Heart right ventricle (tissue), 16 donors: ENCODE measurements at regions not wholly inside any gene's neighbourhood (a gene's known extent, or its start where the extent isn't known, plus 50 kb on each side); places are given as distances from the start of the nearest gene placed in this dataset.

ENCODE experiments used
- ATAC-seq, 8 donors: fragments of 200-7000 bp; cut with Tn5 transposase; one replicate each; pipeline ENCODE4 v1.9.1; 2020; ENCODE audit warnings: mild to moderate bottlenecking in 8 of 8, moderate library complexity in 8 of 8, moderate number of reproducible peaks in 1 of 8
- DNase-seq, 2 donors: peaks; one replicate each; pipeline ENCODE4 v3.0.0-alpha.2; 2020
- H3K27ac ChIP-seq, 10 donors: fragments of 200-600 bp; sonication (generic) in 2 of 10; one replicate each; pipeline versions ENCODE4 v1.5.0 to v1.8.0; 2020 to 2022; ENCODE audit warnings: mild to moderate bottlenecking in 3 of 10
- H3K27me3 ChIP-seq, 7 donors: fragments of 200-600 bp; one replicate each; pipeline ENCODE4 v1.8.0; 2021 to 2022; ENCODE audit warnings: mild to moderate bottlenecking in 2 of 7
- H3K36me3 ChIP-seq, 9 donors: fragments of 200-600 bp; sonication (generic) in 1 of 9; one replicate each; pipeline versions ENCODE4 v1.5.0 to v1.8.0; 2020 to 2022; ENCODE audit warnings: mild to moderate bottlenecking in 2 of 9
- H3K4me1 ChIP-seq, 9 donors: fragments of 200-600 bp; sonication (generic) in 1 of 9; one replicate each; pipeline versions ENCODE4 v1.5.0 to v1.8.0; 2020 to 2022; ENCODE audit warnings: mild to moderate bottlenecking in 4 of 9
- H3K4me3 ChIP-seq, 10 donors: fragments of 200-600 bp; sonication (generic) in 2 of 10; one replicate each; pipeline versions ENCODE4 v1.5.0 to v1.8.0; 2020 to 2022; ENCODE audit warnings: mild to moderate bottlenecking in 7 of 10, moderate library complexity in 2 of 10
- H3K9me3 ChIP-seq, 11 donors: fragments of 200-600 bp in 10 of 11; sonication (generic) in 2 of 11; one replicate each; pipeline versions ENCODE4 v1.5.0 to v1.8.0; 2013 to 2022; ENCODE audit warnings: mild to moderate bottlenecking in 2 of 11, control low read depth in 1 of 11, moderate library complexity in 1 of 11
- WGBS, 2 donors: extraction: QIAGEN DNeasy Blood & Tissue Kit; methylation state at CpG; one replicate each; pipeline ENCODE4 v1.1.7; 2013; ENCODE audit warnings: inconsistent platforms in 1 of 2; 5-methylcytosine and 5-hydroxymethylcytosine counted together
- intact Hi-C, 10 donors: fragments of 100-400 bp; cut with DNase I; formaldehyde crosslinking; loops; one replicate each; pipeline versions ENCODE4 v1.11.1 to v1.14.2; 2022
- TF ChIP-seq, protein P1 (sequence below), 9 donors: fragments of 200-600 bp; sonication (generic) in 2 of 9; IDR thresholded peaks; one replicate each; pipeline versions ENCODE4 v1.5.0 to v1.8.0; 2021 to 2022; ENCODE audit warnings: antibody characterized with exemption in 9 of 9, mild to moderate bottlenecking in 5 of 9, moderate library complexity in 1 of 9
- donor health status: Arrhythmogenic right ventricular cardiomyopathy.
- donor health status: ischemic (EF 13 %, LVEDD 7.1; RV severe dilation, severe dysfunction).
- donor health status: healthy with polysubstance abuse.
- donor health status: DM: no; HTN: yes; CAD: no.
- donor health status: DM: no; HTN: no; CAD: no.
- donor health status: ischemic (EF 25% LVEDD 6.9; RV normal size, moderate dysfunction).
- donor health status: ischemic (EF 25% LVEDD 5.7; RV mildly dilated, moderate dysfunction).
- donor health status: healthy.
- donor health status: DM: yes; HTN: yes; CAD: no.
- donor health status: Ischemic cardiomyopathy.
- donor health status: ischemic (EF 35%, LVEDD 5.7; RV mildly dilated, moderate dysfunction).
- donor health status: nonischemic (EF 11% LVEDD 7.7; RV severe dilation, severe dysfunction).
- donor health status: DM: yes; HTN: yes; CAD: no.
- donor health status: PGD.
- donor health status: ischemic (EF 29% LVEDD 5.4; RV normal size, mild dysfunction).
- donor health status: nonischemic (EF 23%, LVEDD 6.1; RV moderate dilation, normal function).

DNA sequence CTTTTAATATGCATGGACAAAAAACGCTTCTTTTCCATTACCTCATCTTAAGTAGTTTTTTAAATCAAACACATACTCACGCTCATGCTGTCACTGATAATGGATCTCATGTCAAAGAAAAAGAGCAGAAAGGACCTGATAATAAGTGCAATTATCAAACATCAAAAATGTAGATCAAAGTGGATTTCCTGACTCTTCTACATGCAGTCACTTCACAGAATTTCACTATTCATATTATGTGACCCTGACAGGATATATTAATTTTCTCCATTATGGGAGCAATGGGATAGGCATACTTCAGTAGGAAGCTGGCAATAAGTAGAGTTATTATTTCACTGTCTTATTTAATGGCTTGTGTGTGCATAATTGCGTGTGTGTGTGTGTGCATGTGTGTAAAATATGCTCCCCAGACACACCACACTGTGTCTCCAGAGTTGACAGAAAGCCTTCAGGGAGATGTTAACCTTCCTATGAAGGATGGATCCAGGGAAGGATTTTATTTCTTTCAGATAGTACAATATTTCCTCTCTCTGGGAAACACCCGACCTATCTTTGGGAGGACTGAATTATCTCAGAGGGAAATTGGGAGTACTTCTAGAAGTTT, 445.2 kb downstream of the SH2D1A start:
- no peaks in the 10 kb centered on the region for H3K9me3 ChIP-seq
- H3K36me3 ChIP-seq, result no peaks in the 10 kb centered on the region
- TF ChIP-seq, protein P1, sequence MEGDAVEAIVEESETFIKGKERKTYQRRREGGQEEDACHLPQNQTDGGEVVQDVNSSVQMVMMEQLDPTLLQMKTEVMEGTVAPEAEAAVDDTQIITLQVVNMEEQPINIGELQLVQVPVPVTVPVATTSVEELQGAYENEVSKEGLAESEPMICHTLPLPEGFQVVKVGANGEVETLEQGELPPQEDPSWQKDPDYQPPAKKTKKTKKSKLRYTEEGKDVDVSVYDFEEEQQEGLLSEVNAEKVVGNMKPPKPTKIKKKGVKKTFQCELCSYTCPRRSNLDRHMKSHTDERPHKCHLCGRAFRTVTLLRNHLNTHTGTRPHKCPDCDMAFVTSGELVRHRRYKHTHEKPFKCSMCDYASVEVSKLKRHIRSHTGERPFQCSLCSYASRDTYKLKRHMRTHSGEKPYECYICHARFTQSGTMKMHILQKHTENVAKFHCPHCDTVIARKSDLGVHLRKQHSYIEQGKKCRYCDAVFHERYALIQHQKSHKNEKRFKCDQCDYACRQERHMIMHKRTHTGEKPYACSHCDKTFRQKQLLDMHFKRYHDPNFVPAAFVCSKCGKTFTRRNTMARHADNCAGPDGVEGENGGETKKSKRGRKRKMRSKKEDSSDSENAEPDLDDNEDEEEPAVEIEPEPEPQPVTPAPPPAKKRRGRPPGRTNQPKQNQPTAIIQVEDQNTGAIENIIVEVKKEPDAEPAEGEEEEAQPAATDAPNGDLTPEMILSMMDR (IDR thresholded peaks at IDR 0.05), result no peak
- no peaks in the 10 kb centered on the region for H3K27me3 ChIP-seq
- 65 to 66% methylated on average over 4 of the region's 4 CpGs for WGBS, 2 donors
- H3K4me1 ChIP-seq, result no peaks in the 10 kb centered on the region
- no peak overlapping the region for H3K27ac ChIP-seq
- intact Hi-C loops, result no loop called here
- ATAC-seq (no peak), DNase-seq (no peak)
- H3K4me3 ChIP-seq, result no peak overlapping the region

DNA sequence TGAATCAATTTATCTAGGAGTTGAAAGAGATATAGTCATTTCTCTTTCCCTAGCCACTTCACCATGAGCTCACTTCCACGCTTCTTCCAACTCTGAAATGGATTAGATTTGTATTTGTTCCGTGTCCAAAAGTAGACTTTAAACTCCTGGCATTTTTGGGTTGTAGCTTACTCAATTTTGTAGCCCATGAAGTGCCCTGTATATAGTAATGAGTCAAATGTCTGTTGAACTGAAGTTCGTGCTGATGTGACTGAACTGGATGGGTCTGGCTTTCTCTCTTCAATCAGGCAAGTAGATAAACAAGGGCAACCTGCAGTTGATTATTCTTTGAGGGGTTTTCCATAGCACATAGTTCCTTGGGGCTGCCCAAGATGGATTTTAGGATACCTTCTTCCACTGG, 450.6 kb downstream of the SH2D1A start:
- Histone ChIP-seq H3K9me3 (peaks cover 0 to 26% (median 0%) of the 10 kb centered on the region in 11 donors), H3K4me1 (no peaks in the 10 kb centered on the region), H3K36me3 (no peaks in the 10 kb centered on the region), H3K27ac (no peak overlapping the region), H3K4me3 (no peak overlapping the region), H3K27me3 (no peaks in the 10 kb centered on the region)
- TF ChIP-seq, protein P1 (IDR thresholded peaks at IDR 0.05), result no peak
- intact Hi-C loops, result no loop called here
- DNase-seq (no peak), ATAC-seq (no peak)
- 67 to 74% methylated on average over 3 of the region's 3 CpGs for WGBS, 2 donors

DNA sequence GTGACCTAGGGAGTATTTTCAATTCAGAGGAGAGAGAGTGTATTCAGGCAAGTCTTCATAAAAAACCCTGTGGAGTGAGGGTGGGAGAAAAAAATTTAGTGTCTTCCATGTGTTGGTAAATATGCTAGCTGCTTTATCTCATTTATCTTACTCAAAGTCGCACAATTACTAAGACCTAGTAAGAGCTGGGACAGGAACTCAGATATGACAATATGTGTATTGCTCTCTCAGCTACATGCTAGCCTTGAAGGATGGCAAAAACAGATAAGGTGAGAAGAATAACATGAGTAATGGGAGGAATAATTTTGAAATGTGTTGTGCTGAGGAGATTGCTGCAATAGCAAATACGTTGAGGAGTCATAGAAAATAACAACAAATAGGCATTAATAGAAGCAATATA, 458.6 kb downstream of the SH2D1A start:
- H3K4me1 ChIP-seq, result no peaks in the 10 kb centered on the region
- DNase-seq (no peak), ATAC-seq (no peak)
- intact Hi-C loops, result no loop called here
- no peak overlapping the region for H3K4me3 ChIP-seq
- WGBS, 2 donors, result 62 to 80% methylated on average over 2 of the region's 2 CpGs
- peaks cover 0 to 14% (median 0%) of the 10 kb centered on the region in 11 donors for H3K9me3 ChIP-seq
- H3K27ac ChIP-seq, result no peak overlapping the region
- TF ChIP-seq, protein P1 (IDR thresholded peaks at IDR 0.05), result no peak
- H3K36me3 ChIP-seq, result no peaks in the 10 kb centered on the region
- no peaks in the 10 kb centered on the region for H3K27me3 ChIP-seq

DNA sequence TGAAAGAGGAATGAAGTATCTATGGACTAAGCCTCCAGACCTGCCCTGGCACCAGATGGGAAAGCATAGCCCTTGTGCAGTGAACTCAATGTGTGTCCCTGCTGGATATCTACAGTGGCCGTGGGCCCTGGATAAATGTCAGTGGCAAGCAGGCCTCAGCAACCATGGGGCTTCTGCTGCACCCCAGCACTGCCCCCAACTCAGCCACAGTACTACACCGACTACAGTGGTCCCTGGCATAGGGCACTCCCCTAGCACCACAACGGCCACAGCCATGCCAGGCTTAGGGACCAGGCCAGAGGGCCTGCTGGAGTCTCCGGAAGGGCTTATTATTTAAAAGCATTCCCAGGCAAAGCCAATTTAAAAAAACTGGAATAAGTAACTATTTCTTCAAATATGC, 459.1 kb downstream of the SH2D1A start:
- 84 to 88% methylated on average over 4 of the region's 4 CpGs for whole genome bisulfite sequencing, 2 donors
- TF ChIP-seq, protein P1 (IDR thresholded peaks at IDR 0.05), result no peak

More for the DNA sequence above, 459.1 kb downstream of the SH2D1A start:
- Histone ChIP-seq H3K36me3 (no peaks in the 10 kb centered on the region), H3K4me3 (no peak overlapping the region), H3K27me3 (no peaks in the 10 kb centered on the region), H3K4me1 (no peaks in the 10 kb centered on the region), H3K9me3 (peaks cover 0 to 9% (median 0%) of the 10 kb centered on the region in 11 donors), H3K27ac (no peak overlapping the region)
- DNase-seq (no peak), ATAC-seq (no peak)
- intact Hi-C loops, result no loop called here
